Karpas-422 (cell line): ENCODE measurements at regions not wholly inside any gene's neighbourhood (a gene's known extent, or its start where the extent isn't known, plus 50 kb on each side); places are given as distances from the start of the nearest gene placed in this dataset.

Experiments used
- DNase-seq: peaks from one replicate; pipeline ENCODE4 v3.0.0-alpha.2; 2015
- H2AFZ ChIP-seq: fragments of 200-600 bp; sonication (generic); 2 replicates; pipeline ENCODE4 v1.6.1; 2014; ENCODE audit warnings: antibody characterized with exemption, low read length, mixed read lengths
- H3K27ac ChIP-seq: fragments of 200-600 bp; sonication (generic); 2 replicates; pipeline ENCODE4 v1.5.1; 2014; ENCODE audit warnings: mild to moderate bottlenecking, low read length, moderate library complexity
- H3K27me3 ChIP-seq: fragments of 200-600 bp; sonication (generic); 2 replicates; pipeline ENCODE4 v1.6.1; 2014; ENCODE audit warnings: low read length, mixed read lengths
- H3K36me3 ChIP-seq: fragments of 200-600 bp; sonication (generic); 2 replicates; pipeline ENCODE4 v1.6.1; 2014; ENCODE audit warnings: low read length, mixed read lengths; ENCODE audit not compliant: insufficient read depth
- H3K4me1 ChIP-seq: fragments of 200-600 bp; sonication (generic); 2 replicates; pipeline ENCODE4 v1.6.1; 2014; ENCODE audit warnings: mild to moderate bottlenecking, low read length, mixed read lengths
- H3K4me2 ChIP-seq: fragments of 200-600 bp; sonication (generic); 2 replicates; pipeline ENCODE4 v1.6.1; 2014; ENCODE audit warnings: low read length, low read depth, mild to moderate bottlenecking; ENCODE audit not compliant: poor library complexity, severe bottlenecking
- H3K4me3 ChIP-seq: fragments of 200-600 bp; sonication (generic); 2 replicates; pipeline ENCODE4 v1.5.1; 2014; ENCODE audit warnings: mild to moderate bottlenecking, antibody characterized with exemption, low read length, mixed read lengths
- H3K79me2 ChIP-seq: fragments of 200-600 bp; sonication (generic); 2 replicates; pipeline ENCODE4 v1.6.1; 2014; ENCODE audit warnings: mild to moderate bottlenecking, low read length, mixed read lengths
- H3K9ac ChIP-seq: fragments of 200-600 bp; sonication (generic); 2 replicates; pipeline ENCODE4 v1.6.0; 2014; ENCODE audit warnings: low read length
- H3K9me2 ChIP-seq: fragments of 200-600 bp; sonication (generic), shearing (Covaris generic); replicated peaks from 2 replicates; pipeline ENCODE4 v1.6.0; 2014; ENCODE audit warnings: mild to moderate bottlenecking, low read length, moderate library complexity; ENCODE audit not compliant: insufficient read depth
- H3K9me3 ChIP-seq: fragments of 300-700, 200-600 bp; sonication (generic); 2 replicates; pipeline ENCODE4 v1.6.1; 2014; ENCODE audit warnings: low read length, mixed read lengths
- H4K20me1 ChIP-seq: fragments of 200-600 bp; sonication (generic); 2 replicates; pipeline ENCODE4 v1.6.1; 2014; ENCODE audit warnings: mild to moderate bottlenecking, antibody characterized with exemption, low read length, low read depth; ENCODE audit not compliant: insufficient read depth

- Histone ChIP-seq H3K79me2 (no peaks in the 10 kb centered on the region), H3K27ac (no peak overlapping the region), H4K20me1 (no peaks in the 10 kb centered on the region), H3K9me2 (no peaks in the 10 kb centered on the region), H3K9me3 (no peaks in the 10 kb centered on the region), H3K4me1 (no peaks in the 10 kb centered on the region), H3K36me3 (no peaks in the 10 kb centered on the region), H3K27me3 (0 out of 2 replicates have a peak, but pooled peaks cover 2% of the 10 kb centered on the region), H3K4me2 (no peak overlapping the region), H3K9ac (no peak overlapping the region), H2AFZ (no peak overlapping the region), H3K4me3 (no peak overlapping the region)
- peak; percentile 46 for DNase-seq
Measured at GRCh38 chr5:133785182-133785581, 172.8 kb upstream of the FSTL4 start.

DNA sequence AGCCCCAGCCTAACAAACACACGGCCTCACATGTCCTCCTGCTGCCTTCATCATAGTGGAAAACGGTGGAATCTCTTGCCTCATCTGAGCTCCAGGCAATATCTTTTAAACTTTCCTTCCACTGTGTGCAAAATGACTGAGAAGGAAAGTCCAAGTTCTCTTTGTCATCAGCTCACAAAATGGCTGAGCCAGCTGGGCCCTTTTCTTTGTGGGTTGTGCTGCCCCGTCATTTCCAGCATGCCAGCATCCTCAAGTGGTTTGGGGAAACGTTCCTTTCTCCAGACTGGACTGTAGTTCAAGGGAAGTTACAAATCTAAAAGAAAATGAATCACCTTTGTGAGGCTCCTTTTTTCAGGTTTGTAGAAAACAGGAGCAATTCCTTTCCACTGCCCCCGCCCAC is 171.1 kb upstream of the FSTL4 start:
- no peak overlapping the region for H3K27ac ChIP-seq
- no peak for DNase-seq
- H2AFZ ChIP-seq, result no peak overlapping the region
- no peaks in the 10 kb centered on the region for H4K20me1 ChIP-seq
- H3K9me3 ChIP-seq, result no peaks in the 10 kb centered on the region
- no peak overlapping the region for H3K9ac ChIP-seq
- H3K4me3 ChIP-seq, result no peak overlapping the region
- H3K4me1 ChIP-seq, result no peaks in the 10 kb centered on the region
- no peak overlapping the region for H3K4me2 ChIP-seq
- 0 out of 2 replicates have a peak, but pooled peaks cover 2% of the 10 kb centered on the region for H3K27me3 ChIP-seq
- H3K9me2 ChIP-seq, result no peaks in the 10 kb centered on the region
- H3K79me2 ChIP-seq, result no peaks in the 10 kb centered on the region
- no peaks in the 10 kb centered on the region for H3K36me3 ChIP-seq

GRCh38 chr5:133782736-133783135 is 170.4 kb upstream of the FSTL4 start:
- Histone ChIP-seq H3K27ac (no peak overlapping the region), H4K20me1 (no peaks in the 10 kb centered on the region), H2AFZ (no peak overlapping the region), H3K79me2 (no peaks in the 10 kb centered on the region), H3K36me3 (no peaks in the 10 kb centered on the region), H3K9me3 (no peaks in the 10 kb centered on the region), H3K4me1 (no peaks in the 10 kb centered on the region), H3K9me2 (no peaks in the 10 kb centered on the region), H3K4me2 (no peak overlapping the region), H3K9ac (no peak overlapping the region), H3K4me3 (no peak overlapping the region), H3K27me3 (0 out of 2 replicates have a peak, but pooled peaks cover 2% of the 10 kb centered on the region)
- DNase-seq, result no peak

DNA sequence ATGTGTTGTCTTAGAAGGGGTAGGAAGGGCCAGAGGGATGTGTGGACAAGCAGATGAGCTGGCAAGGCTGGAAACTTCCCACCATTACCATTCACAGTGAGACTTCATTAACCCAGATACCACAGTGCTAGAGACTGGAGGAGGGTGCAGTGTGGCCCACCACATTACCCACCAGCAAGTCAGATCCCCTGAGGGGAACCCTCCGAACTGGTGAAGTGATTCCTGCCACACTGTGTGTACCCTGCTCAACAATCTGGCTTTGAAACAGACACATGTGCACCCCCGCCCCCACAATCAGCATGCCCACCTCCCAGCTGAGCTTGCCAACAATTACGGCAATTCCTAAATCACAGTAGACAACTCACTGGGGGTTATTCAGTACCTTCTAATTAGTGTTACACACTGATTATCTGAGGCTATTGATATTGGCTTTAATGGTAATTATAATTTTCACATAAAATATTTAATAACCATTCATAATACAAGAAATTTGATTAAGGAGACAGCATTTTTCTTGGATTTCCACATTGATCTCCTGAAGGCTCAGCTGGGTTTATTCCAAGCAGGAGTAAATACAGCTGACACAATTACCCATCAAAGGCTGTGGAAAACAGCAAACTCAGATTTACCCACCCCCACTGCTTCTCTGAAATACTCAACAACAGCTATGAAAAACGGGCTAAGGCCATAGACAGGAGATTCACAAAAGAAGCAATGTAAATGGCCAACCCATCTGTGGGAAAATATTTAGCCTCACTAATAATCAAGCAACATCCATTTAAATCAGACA is 169.3 kb upstream of the FSTL4 start:
- Histone ChIP-seq H3K4me1 (no peaks in the 10 kb centered on the region), H3K9ac (no peak overlapping the region), H4K20me1 (no peaks in the 10 kb centered on the region)

GRCh38 chr5:133780619-133781280 is 168.4 kb upstream of the FSTL4 start:
- Histone ChIP-seq H3K9me2 (no peaks in the 10 kb centered on the region), H3K4me2 (no peak overlapping the region), H2AFZ (no peak overlapping the region), H3K9me3 (no peaks in the 10 kb centered on the region), H4K20me1 (no peaks in the 10 kb centered on the region), H3K79me2 (no peaks in the 10 kb centered on the region), H3K27me3 (0 out of 2 replicates have a peak, but pooled peaks cover 2% of the 10 kb centered on the region), H3K27ac (no peak overlapping the region), H3K9ac (no peak overlapping the region), H3K4me1 (no peaks in the 10 kb centered on the region), H3K4me3 (no peak overlapping the region), H3K36me3 (no peaks in the 10 kb centered on the region)
- DNase-seq, result no peak

More for the DNA sequence above, 169.3 kb upstream of the FSTL4 start:
- Histone ChIP-seq H3K27ac (no peak overlapping the region), H3K27me3 (0 out of 2 replicates have a peak, but pooled peaks cover 2% of the 10 kb centered on the region), H3K9me3 (no peaks in the 10 kb centered on the region), H3K36me3 (no peaks in the 10 kb centered on the region), H2AFZ (no peak overlapping the region), H3K79me2 (no peaks in the 10 kb centered on the region), H3K4me2 (no peak overlapping the region), H3K9me2 (no peaks in the 10 kb centered on the region), H3K4me3 (no peak overlapping the region)
- DNase-seq, result no peak

- H3K79me2 ChIP-seq, result no peaks in the 10 kb centered on the region
- H3K4me2 ChIP-seq, result no peak overlapping the region
- no peaks in the 10 kb centered on the region for H3K4me1 ChIP-seq
- H3K9me2 ChIP-seq, result no peaks in the 10 kb centered on the region
- H3K27ac ChIP-seq, result no peak overlapping the region
- peak; percentile 61 for DNase-seq
- H3K27me3 ChIP-seq, result 0 out of 2 replicates have a peak, but pooled peaks cover 2% of the 10 kb centered on the region
- no peak overlapping the region for H3K4me3 ChIP-seq
- no peaks in the 10 kb centered on the region for H3K9me3 ChIP-seq
- H2AFZ ChIP-seq, result no peak overlapping the region
- no peak overlapping the region for H3K9ac ChIP-seq
- H3K36me3 ChIP-seq, result no peaks in the 10 kb centered on the region
- no peaks in the 10 kb centered on the region for H4K20me1 ChIP-seq
Measured at GRCh38 chr5:133779828-133780475, 167.6 kb upstream of the FSTL4 start.

DNA sequence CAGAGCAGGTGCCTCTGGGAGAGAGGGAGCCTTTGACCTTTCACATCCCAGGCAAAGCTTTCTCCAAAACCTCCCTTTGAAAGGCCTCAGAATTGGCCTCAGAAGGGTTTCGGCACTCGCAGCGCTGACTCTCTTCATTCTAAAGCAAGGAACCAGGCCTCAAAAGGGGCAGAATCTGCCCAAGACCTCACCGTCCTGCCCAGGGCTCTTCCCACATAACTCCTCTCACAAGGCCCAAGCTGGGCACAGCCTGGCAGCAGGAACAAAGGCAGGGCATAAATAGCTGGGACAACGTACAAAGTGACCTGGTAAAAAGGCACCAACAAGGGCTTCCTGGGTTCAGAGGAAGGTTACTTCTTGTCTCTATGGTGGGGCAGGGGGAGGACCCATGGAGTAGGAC is 166.3 kb upstream of the FSTL4 start:
- no peak overlapping the region for H3K4me2 ChIP-seq
- no peak for DNase-seq

GRCh38 chr5:133777951-133778350 is 165.6 kb upstream of the FSTL4 start:
- H3K4me2 ChIP-seq, result no peak overlapping the region
- no peaks in the 10 kb centered on the region for H4K20me1 ChIP-seq
- no peak overlapping the region for H3K27ac ChIP-seq
- H3K36me3 ChIP-seq, result no peaks in the 10 kb centered on the region
- H3K27me3 ChIP-seq, result no peaks in the 10 kb centered on the region
- H3K9me3 ChIP-seq, result no peaks in the 10 kb centered on the region
- no peaks in the 10 kb centered on the region for H3K4me1 ChIP-seq
- no peak overlapping the region for H3K4me3 ChIP-seq
- no peak for DNase-seq
- no peak overlapping the region for H3K9ac ChIP-seq
- no peaks in the 10 kb centered on the region for H3K79me2 ChIP-seq
- H2AFZ ChIP-seq, result no peak overlapping the region
- H3K9me2 ChIP-seq, result no peaks in the 10 kb centered on the region

More for the DNA sequence above, 166.3 kb upstream of the FSTL4 start:
- no peak overlapping the region for H3K9ac ChIP-seq
- H3K4me1 ChIP-seq, result no peaks in the 10 kb centered on the region
- no peaks in the 10 kb centered on the region for H4K20me1 ChIP-seq
- H3K9me2 ChIP-seq, result no peaks in the 10 kb centered on the region
- H3K4me3 ChIP-seq, result no peak overlapping the region
- H3K79me2 ChIP-seq, result no peaks in the 10 kb centered on the region
- no peak overlapping the region for H3K27ac ChIP-seq
- no peaks in the 10 kb centered on the region for H3K9me3 ChIP-seq
- H3K27me3 ChIP-seq, result no peaks in the 10 kb centered on the region
- no peak overlapping the region for H2AFZ ChIP-seq
- no peaks in the 10 kb centered on the region for H3K36me3 ChIP-seq
